Panc1 (cell line): ENCODE measurements at regions not wholly inside any gene's neighbourhood (a gene's known extent, or its start where the extent isn't known, plus 50 kb on each side); places are given as distances from the start of the nearest gene placed in this dataset.

Source experiments
- REST ChIP-seq, 2 experiments: IDR thresholded peaks; 2 replicates each; pipeline ENCODE4 v1.6.1; 2011 to 2012; ENCODE audit warnings: low read depth in 2 of 2, control low read depth in 1 of 2, low read length in 1 of 2, mild to moderate bottlenecking in 1 of 2, moderate library complexity in 1 of 2; ENCODE audit not compliant: insufficient read depth in 1 of 2
- SIN3A ChIP-seq: IDR thresholded peaks from 2 replicates; pipeline ENCODE4 v1.6.1; 2012; ENCODE audit warnings: low read depth, mild to moderate bottlenecking, low read length, moderate library complexity, borderline replicate concordance; ENCODE audit not compliant: insufficient read depth

GRCh38 chr3:162367429-162368260 lies 871.0 kb downstream of the OTOL1 start:
- TF ChIP-seq SIN3A (no peak), REST (IDR thresholded peaks at IDR 0.05; ENCODE audit: insufficient read depth in 1 of 2, low read depth in 2 of 2, low read length in 1 of 2) (no peak)
